ENCODE measurements at regions not wholly inside any gene's neighbourhood (a gene's known extent, or its start where the extent isn't known, plus 50 kb on each side); places are given as distances from the start of the nearest gene placed in this dataset.
A peak's percentile ranks its signal among the peaks of the same experiment; 100 is the strongest.

DNA sequence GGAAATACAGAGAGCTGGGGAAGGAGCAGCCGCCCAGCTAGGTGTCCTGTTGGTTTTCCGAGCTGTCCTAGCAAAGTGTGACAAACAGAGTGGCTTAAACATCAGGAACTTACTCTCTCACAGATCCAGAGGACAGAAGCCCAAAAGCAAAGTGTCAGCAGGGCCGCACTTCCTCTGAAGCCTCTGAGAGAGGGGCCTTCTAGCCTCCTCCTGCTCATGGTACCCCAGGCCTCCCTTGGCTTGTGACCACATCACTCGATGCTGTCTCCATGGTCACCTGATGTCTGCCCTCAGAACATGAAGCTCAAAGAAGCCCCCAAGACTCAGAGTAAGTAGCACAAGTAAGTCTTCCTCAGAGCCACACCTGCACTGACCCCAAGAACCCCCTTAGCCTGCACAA lies 650.5 kb upstream of the ID2 start:
- DNase-seq (ENCODE audit: low read depth in 3 of 3) = no peak

DNA sequence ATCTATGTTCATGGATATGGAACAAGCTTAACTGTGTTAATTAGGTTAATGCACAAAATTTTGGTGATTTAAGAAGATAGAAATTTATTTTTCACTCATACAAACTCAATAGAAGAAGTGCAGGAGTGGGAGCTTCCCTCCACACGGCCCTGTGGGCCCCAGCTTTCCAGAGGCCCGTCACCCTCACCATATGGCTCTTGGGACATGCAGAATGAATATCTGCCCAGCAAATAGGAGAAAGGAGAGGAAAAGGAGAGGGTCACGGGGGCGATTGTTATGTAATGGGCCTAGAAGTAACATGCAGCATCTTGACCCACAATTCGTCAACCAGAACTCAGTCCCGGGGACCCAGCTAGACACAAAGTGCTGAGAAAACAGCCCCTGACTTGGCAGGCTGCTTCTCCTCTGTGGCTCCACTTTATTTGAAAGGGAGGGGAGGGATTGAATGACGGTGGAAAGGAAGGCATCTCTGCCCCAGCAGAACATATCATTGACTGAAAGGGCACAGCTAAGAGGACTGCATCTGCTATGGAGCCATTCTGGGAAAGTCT lies 648.2 kb upstream of the ID2 start:
- no peak for DNase-seq (ENCODE audit: low read depth in 3 of 3)

DNA sequence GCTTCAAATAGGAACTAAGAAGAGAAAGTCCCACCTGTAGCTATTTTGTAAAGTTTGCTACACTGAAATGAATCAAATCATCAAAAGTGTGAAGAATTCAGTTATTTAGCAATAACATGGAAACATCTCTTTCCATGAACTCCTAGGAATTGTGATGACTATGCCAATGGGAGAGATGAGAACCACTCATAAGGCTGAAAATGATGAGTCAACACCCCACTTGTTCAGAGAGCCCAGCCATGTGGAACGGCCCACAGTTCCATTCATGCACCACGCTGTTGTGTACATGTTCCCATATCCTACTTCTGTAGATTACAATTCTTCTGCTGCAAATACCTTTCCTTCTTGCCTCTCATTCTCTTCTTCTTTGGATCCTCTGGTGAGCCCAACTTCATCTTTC lies 645.5 kb upstream of the ID2 start:
- no peak for DNase-seq (ENCODE audit: low read depth in 3 of 3)

DNA sequence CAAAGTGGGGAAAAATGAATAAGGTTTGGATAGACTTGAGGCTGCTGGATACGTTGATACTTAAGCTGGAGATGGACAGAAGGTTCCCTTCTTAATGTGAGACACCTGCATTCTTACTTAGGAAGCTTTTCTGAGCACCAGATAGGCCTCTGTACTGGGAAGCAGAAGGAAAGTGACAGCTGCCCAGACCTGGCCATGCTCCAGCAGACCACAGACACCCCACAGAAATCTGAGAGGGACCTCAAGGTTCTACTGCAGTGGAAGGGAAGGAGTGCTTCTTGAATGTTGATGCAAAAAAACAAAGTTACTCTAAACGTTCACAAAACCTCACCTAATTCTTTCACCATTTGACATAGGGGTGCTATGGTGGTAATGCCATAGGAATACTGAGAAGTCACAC lies 642.1 kb upstream of the ID2 start:
- no peak for DNase-seq (ENCODE audit: low read depth in 3 of 3)

DNA sequence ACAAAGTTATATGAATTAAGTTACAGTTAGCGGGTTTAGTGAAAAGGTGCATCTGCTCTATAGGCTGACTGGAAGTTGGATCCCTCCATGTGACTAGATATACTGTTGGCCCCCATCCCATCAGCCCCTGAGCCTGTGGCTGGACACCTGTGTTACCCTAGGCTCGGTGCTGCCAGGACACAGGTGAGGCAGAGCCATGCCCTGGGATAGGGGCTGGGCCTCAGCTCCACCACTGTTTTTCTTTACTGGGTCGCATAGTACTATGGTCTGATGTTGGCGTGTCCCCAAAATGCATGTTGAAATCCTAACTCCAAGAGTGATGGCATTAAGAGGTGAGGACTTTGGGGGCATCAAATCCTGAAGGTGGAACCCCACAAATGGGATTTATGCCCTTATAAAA lies 638.6 kb upstream of the ID2 start:
- no peak for DNase-seq (ENCODE audit: low read depth in 3 of 3)

DNA sequence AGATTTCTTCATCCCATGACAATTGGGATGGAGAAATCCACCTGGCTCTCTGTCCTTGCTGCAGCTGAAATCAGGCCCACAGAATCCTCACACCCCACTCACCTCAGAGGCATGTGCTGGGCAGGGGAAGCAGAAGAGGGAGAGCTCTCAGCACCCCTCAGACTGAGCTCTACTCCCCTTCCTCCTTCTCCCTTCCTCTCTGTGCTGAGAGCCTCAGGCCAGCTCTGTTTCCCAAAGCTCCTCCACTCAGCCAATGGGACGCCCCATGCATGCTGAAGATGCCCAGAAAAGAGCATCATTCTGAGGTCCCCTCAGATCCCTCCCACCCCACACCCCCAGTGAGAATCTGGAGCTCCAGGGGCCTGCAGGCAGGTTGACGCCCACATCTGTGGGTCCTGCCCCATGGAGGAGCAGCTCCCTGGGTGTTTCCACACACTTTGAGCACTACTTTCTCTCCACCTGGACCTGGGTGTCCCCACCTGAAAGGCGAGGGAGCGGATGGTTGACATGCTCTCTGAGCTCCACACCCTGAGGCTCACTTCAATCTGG lies 637.7 kb upstream of the ID2 start:
- DNase-seq (ENCODE audit: low read depth in 3 of 3) = no peak

DNA sequence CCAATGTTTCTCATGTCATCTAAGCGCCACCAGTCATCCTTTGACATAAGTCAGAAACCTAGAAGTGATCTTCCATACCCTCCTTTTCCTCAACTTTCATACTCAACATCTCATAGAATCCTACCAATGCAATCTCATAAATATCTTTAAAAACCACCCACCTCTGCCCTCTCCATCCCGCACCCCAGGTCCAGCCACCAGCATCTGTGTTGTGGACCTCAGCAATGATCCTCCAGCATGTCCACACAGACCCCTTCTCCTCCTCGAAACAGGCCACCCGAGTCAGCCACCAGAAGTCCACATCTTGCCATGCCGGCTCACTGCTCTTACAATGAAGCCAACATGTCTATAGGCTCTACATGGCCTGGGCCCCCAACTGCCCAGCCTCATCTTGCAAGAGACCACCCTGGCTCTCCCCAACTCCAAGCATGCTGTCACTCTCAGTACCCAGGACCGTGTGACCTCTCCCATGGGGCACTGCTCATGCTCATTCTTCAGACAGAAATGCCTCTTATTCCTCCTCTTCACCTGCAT lies 636.7 kb upstream of the ID2 start:
- DNase-seq (ENCODE audit: low read depth in 3 of 3) = no peak

DNA sequence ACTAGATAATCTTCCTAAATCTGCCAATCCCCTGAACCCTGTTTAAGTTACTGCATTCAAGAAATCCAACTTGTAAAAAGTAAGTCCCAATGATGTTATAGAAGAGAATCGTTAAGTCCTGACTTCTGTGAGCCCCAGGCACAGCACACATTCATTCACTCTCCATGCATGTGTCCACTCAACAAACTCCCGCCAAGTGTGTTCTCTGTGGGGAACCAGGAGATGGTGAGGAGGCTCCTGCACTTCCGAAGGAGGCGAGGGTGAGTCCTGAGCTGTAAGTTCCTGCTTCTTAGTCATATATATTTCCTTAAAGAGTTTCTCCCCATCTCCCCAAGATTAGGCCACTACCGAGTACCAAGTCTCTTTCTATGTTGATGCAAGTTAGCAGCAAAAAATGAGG lies 635.0 kb upstream of the ID2 start:
- no peak for DNase-seq (ENCODE audit: low read depth in 3 of 3)

DNA sequence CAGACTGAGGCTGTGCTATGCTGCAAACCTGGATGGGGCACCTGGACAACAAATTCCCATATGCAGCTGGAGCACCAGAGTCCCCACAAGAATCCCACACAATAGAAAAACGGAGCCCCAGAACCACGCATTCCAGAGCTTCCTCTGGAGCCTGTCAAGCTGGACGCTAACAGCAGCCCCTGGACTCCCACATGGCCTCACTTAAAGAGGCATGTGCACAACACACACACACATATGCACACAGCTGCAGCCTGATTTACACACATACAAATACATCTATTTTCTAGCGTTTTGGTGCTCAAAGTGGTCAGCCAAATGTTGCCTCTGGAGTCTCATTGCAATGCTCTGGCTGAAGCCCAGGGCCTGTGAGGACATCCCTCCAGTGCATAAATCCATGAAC lies 632.7 kb upstream of the ID2 start:
- DNase-seq (ENCODE audit: low read depth in 3 of 3) = no peak

DNA sequence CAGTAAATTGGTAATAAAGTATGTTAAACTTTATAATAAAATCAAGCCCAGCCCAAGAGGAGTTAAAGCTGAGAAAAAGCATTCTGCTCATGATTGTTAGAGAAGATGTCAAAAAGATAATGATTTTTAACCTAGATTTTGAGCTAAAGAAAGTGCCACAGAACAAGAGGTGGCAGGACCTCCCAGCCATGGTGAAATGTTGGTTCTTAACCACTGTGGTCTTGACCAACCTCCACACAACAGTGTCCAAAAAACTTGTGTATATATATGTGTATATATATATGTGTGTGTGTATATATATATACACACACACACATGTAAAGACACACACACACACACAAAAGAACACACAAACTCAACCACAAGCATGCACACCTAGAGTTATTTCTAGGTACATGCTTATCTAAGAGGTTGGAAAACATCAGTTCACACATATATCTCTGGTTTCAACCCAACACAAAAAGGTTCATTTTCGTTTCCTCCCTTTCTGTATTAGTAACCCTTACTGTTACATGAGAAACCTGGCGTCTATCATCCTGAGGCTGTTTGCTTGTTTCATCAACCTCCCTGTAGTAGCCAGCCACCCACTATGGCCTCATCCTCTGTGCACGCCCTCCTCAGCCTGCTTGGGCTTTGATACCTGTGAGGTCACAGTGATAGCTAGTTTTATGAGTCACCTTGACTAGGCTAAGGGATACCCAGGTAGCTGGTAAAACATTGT lies 631.8 kb upstream of the ID2 start:
- peak in 2 of 3 experiments; percentile 16 to 69 for DNase-seq (ENCODE audit: low read depth in 3 of 3)

DNA sequence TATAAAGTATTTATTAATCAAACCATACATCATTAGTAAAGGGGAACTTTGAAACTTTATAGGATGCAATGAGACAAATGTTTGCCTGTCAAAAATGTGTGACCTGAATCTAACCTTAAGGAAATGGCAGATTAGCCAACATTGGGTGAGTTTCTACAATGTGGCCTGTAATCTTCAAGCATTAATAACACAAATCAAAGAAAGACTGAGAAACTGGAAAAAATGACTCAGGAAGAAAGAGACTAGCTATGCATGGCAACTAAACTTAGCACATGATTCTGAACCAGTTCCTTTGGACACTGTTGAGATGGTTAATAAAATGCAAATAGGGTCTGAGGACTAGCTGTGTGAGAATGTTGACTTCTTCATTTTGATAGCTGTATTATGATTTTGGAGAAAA lies 628.6 kb upstream of the ID2 start:
- no peak for DNase-seq (ENCODE audit: low read depth in 3 of 3)

DNA sequence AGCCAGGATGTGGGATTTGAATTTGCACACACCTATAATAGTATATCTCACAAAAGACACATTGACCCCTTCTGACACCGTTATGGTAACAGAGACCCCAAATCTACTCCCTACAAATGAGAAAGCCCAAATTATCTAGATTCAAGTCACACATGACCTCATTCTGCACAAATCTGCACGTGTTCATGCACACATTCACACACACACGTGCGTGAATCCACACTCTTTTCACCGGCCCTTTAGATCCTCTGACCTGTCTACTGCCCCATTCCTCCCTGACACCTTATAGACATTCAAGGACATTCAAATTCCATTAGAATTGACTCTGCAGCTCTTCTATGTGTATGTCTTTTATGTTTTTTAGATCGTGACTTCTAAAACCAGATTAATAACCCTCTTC lies 627.8 kb upstream of the ID2 start:
- DNase-seq (ENCODE audit: low read depth in 3 of 3) = no peak

DNA sequence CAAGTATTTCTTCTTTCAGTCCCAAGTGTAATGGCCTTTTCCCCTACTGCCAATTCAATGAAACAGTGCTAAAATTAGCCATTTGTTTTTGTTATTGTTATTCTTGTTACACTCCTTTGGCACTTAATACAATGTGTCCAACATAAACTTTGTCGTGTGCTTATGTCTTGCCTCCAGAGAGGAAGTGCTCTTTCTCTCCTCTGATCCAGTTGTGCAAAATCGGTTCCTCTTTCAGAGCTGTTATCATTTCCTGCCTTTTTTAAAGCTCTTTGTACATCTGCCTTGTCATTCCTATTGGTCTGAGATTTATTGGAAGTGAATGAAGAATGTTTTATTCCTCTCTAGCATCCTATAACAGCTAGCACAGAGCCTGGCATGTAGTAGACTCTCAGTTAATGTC lies 623.2 kb upstream of the ID2 start:
- DNase-seq (ENCODE audit: low read depth in 3 of 3) = no peak

DNA sequence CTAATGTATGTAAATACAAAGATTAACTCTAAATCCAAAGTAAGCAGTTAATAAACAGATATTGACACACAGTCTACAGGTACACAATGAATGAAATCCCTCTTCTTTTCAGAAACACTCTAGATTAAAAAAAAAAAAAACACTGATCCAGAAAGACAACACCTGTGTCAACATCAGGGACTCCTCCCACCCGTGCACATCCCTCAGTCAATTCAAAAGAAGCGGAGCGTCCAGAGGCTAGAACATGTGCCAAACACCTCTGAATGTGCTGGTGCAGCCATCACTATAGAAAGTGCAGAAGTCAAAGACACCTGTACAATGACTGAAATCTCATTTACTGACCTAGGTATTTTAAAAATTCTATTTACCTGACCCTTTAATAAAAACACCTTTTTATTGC lies 622.6 kb upstream of the ID2 start:
- no peak for DNase-seq (ENCODE audit: low read depth in 3 of 3)

DNA sequence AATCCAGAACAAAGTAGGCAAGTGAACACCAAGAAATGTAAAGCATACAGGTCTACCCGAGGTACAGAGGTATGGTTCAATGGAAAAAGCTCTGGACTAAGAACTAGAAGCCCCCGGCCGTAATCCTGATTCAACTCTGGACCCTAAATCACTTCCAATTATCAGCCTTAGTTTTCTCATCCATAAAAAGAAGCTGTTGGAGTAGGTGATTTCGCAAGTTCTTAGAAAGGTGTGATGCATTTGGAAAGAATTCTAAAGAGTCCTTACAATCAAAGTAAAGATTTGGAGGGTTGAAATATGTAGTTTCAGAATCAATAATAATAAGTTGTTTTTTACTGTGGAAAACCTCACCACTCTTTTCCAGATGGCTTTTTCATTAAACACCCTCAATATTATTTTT lies 622.1 kb upstream of the ID2 start:
- DNase-seq (ENCODE audit: low read depth in 3 of 3) = no peak

DNA sequence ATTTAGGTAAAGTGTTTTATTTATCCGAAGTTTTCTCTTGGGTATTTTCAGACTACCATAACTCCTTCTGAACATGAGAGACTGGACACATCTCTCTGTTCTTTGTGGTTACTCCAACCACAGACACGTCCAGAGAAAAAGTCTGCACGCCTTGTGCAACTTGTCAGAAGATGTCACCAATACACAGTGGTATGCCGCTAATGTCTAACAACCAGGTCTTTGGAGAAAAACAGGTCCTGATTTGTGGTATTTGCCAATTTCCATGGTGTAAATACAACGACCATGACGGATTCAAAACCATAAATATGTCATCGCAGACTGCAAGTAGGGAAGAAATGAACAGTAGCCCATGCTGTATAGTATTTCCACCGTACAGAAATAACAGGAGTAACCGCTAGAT lies 620.6 kb upstream of the ID2 start:
- no peak for DNase-seq (ENCODE audit: low read depth in 3 of 3)

DNA sequence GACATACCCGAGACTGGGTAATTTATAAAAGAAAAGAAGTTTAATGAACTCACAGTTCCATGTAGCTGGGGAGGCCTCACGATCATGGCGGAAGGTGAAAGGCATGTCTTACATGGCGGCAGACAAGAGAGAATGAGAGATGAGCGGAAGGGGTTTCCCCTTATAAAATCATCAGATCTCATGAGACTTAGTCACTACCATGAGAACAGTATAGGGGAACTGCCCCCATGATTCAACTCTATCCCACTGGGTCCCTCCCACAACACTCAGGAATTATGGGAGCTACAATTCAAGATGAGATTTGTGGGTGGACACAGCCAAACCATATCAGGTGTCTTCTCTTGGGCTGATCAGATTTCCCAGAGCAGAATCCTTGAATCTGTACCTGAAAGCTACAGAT lies 617.3 kb upstream of the ID2 start:
- no peak for DNase-seq (ENCODE audit: low read depth in 3 of 3)

DNA sequence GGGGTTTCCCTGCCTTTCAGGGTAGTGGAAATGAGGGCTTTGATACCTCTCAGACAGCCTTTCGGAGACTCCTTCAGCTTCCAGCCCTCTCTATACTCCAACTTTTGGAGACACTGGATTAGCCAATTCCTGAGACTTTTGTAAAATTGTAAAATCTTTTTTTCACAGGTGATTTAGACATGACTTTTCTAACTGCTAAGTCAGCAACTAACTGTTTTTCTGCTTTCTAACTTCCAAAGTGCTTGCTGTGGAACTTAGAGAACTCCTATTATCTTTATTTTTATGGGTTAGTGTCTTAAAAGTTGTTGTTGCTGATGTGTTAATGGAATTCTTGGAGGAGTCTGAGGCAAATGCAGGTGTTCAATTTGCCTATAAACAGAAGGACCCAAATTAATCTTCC lies 616.7 kb upstream of the ID2 start:
- no peak for DNase-seq (ENCODE audit: low read depth in 3 of 3)

DNA sequence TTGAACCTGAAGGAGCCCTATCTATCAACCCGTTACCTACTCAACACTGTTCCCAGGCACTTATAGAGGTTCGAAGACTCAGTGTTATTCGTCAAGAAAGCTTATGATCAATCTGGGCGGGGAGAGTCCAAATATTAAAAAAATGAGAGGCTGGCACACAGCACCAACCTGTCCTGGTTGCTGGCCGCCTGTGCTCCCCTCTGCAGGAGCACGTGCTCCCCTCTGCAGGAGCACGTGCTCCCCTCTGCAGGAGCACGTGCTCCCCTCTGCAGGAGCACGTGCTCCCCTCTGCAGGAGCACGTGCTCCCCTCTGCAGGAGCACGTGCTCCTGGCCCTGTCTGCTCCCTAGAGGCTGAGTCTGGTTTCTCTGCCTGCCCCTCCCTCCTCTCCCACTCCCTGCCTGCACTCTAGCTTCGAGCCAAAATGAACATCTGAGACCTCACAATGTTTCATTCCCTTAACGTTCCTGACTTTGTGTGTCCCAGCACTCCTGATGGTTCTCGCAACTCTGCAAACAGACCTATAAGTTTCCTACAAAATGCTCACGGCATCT lies 614.0 kb upstream of the ID2 start:
- no peak for DNase-seq (ENCODE audit: low read depth in 3 of 3)

DNA sequence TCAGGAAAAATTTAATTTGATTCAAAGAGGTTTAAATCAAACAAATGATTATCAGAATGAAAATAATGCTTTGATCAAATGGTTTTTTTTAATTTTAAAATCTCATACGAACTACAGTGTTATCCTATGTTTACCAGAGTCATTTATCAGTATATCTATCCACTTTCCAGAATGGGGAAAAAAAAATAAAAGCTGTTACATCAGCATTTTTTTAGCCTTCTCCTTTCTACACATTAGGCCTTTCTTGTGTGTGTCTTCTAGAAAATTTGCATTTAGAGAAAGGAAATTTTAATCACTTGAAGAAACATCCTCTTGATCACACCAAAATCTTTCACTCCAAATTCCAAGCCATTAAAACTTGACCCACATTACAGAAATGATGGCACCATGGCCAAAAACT lies 608.9 kb upstream of the ID2 start:
- no peak for DNase-seq (ENCODE audit: low read depth in 3 of 3)

DNA sequence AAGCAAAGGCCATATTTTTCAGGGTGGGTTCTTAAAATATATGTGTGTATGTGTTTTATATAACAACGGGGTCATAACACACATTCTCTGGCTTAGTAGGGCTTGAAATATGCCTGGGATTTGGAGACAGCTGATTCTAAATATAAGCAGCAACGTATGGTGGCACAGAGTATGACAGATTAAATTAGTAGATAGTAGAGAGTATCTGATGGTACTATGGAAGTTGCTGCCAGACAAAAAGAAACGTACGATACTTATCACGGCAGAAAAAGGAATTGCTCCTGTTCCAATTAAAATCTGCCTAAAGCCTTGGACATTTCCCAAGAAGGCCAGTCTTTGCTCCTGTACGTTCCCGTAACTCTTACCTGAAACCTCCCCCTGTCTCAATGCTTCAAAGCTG lies 607.9 kb upstream of the ID2 start:
- DNase-seq (ENCODE audit: low read depth in 3 of 3) = no peak

DNA sequence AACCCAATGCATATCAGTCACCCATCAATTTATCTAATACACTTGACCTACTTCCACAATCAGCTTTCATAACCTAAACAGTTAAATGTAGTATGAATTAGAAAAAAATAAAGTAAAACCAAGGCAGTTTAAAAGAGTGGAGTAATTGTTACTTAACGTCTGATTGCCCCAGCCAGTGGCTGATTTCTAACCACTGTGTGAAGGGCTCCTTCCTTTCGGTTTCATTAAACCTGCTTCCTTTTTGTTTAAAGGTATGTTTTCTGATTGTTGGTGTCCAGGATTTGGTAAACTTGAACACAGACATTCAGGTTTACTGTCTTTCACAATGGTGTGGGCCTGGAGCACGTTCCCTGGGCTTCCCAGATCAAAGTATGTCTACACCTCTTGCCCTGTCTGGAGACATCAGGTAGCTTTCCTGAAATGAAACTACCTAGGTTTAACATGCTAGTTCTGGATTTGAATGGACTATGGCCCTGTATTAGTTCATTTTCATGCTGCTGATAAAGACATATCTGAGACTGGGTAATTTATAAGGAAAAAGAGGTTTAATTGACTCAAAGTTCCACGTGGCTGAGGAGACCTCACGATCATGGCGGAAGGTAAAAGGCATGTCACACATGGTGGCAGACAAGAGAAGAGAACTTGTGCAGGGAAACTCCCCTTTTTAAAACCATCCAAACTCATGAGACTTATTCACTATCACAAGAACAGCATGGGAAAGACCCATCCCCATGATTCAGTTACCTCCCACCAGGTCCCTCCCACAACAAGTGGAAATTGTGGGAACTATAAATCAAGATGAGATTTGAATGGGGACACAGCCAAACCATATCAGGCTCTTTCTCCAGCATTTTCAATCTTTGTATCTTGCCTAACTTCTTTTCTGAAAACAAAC lies 605.2 kb upstream of the ID2 start:
- no peak for DNase-seq (ENCODE audit: low read depth in 3 of 3)
